RPMI8226 (cell line): ENCODE measurements at regions not wholly inside any gene's neighbourhood (a gene's known extent, or its start where the extent isn't known, plus 50 kb on each side); places are given as distances from the start of the nearest gene placed in this dataset.

ENCODE experiments used
- DNase-seq: peaks from one replicate; pipeline ENCODE4 v3.0.0-alpha.2; 2015

GRCh38 chr2:13019781-13020180, 303.0 kb downstream of the TRIB2 start:
- no peak for DNase-seq

GRCh38 chr2:13020469-13020868, 303.7 kb downstream of the TRIB2 start:
- DNase-seq = no peak

GRCh38 chr2:13021470-13021957, 304.8 kb downstream of the TRIB2 start:
- no peak for DNase-seq

GRCh38 chr2:13030606-13031005, 313.9 kb downstream of the TRIB2 start:
- DNase-seq = no peak

GRCh38 chr2:13034861-13035260, 318.1 kb downstream of the TRIB2 start:
- no peak for DNase-seq

GRCh38 chr2:13035866-13036265, 319.1 kb downstream of the TRIB2 start:
- DNase-seq = no peak

- no peak for DNase-seq
Observed at GRCh38 chr2:13040043-13040442, 323.3 kb downstream of the TRIB2 start.

- DNase-seq = no peak
Observed at GRCh38 chr2:13046557-13047165, 329.9 kb downstream of the TRIB2 start.

GRCh38 chr2:13050764-13051163, 334.0 kb downstream of the TRIB2 start:
- DNase-seq = no peak

GRCh38 chr2:13052547-13052946, 335.8 kb downstream of the TRIB2 start:
- no peak for DNase-seq

- peak; percentile 15 for DNase-seq
Observed at GRCh38 chr2:13056259-13056843, 339.6 kb downstream of the TRIB2 start.

GRCh38 chr2:13057671-13058070, 340.9 kb downstream of the TRIB2 start:
- DNase-seq = no peak

GRCh38 chr2:13066676-13067075, 349.9 kb downstream of the TRIB2 start:
- DNase-seq = no peak

GRCh38 chr2:13067508-13067907, 350.8 kb downstream of the TRIB2 start:
- DNase-seq = no peak

GRCh38 chr2:13089971-13090370, 373.2 kb downstream of the TRIB2 start:
- DNase-seq = no peak

GRCh38 chr2:13091455-13091854, 374.7 kb downstream of the TRIB2 start:
- no peak for DNase-seq

GRCh38 chr2:13091861-13092378, 375.2 kb downstream of the TRIB2 start:
- no peak for DNase-seq

GRCh38 chr2:13093416-13093991, 376.8 kb downstream of the TRIB2 start:
- no peak for DNase-seq

- DNase-seq = no peak
Observed at GRCh38 chr2:13102397-13103063, 385.8 kb downstream of the TRIB2 start.

- DNase-seq = no peak
Observed at GRCh38 chr2:13103151-13103550, 386.4 kb downstream of the TRIB2 start.

GRCh38 chr2:13103778-13104493, 387.2 kb downstream of the TRIB2 start:
- no peak for DNase-seq

- DNase-seq = no peak
Observed at GRCh38 chr2:13104723-13105122, 388.0 kb downstream of the TRIB2 start.

- no peak for DNase-seq
Observed at GRCh38 chr2:13106302-13106701, 389.6 kb downstream of the TRIB2 start.
